PC-9 (cell line): ENCODE measurements at regions not wholly inside any gene's neighbourhood (a gene's known extent, or its start where the extent isn't known, plus 50 kb on each side); places are given as distances from the start of the nearest gene placed in this dataset.
A peak's percentile ranks its signal among the peaks of the same experiment; 100 is the strongest.

Experiments used
- BruUV-seq: library from RNA; stranded (reverse); fragments of 400-500 nt; replicated peaks from 2 replicates; lab custom pipeline; 2021; lab: Mats Ljungman, UMichigan
- CTCF ChIA-PET: fragments of 300-600 bp; sonication (Branson Sonifier 250); formaldehyde crosslinking; loops from one replicate; lab custom pipeline; 2022; ENCODE audit warnings: antibody characterized with exemption; lab: Charles Lee
- POLR2A ChIA-PET: fragments of 300-600 bp; sonication (Branson Sonifier 250); formaldehyde crosslinking; loops from one replicate; lab custom pipeline; 2022; ENCODE audit warnings: antibody characterized with exemption; ENCODE audit not compliant: unreplicated experiment; lab: Charles Lee
- DNase-seq, 2 experiments: peaks; one replicate each; pipeline versions ENCODE4 v3.0.0 to v3.0.0-alpha.2; 2015 to 2022; ENCODE audit warnings: mixed read lengths in 1 of 2
- H2AFZ ChIP-seq: fragments of 200-600 bp; sonication (generic); 2 replicates; pipeline ENCODE4 v1.8.1; 2017; ENCODE audit warnings: antibody characterized with exemption
- H3F3A ChIP-seq: fragments of 200-600 bp; sonication (generic); 2 replicates; pipeline ENCODE4 v1.8.1; 2017; ENCODE audit warnings: antibody characterized with exemption, mild to moderate bottlenecking, low read depth; ENCODE audit not compliant: insufficient read depth
- H3K27ac ChIP-seq: fragments of 200-600 bp; sonication (generic); 2 replicates; pipeline ENCODE4 v1.6.1; 2016; ENCODE audit warnings: mixed run types
- H3K27me3 ChIP-seq: fragments of 200-600 bp; sonication (generic); 2 replicates; pipeline ENCODE4 v1.6.1; 2016; ENCODE audit warnings: low read depth, mixed run types; ENCODE audit not compliant: insufficient read depth
- H3K36me3 ChIP-seq: fragments of 200-600 bp; sonication (generic); 2 replicates; pipeline ENCODE4 v1.6.1; 2016; ENCODE audit warnings: low read depth, mixed run types
- H3K4me1 ChIP-seq: fragments of 200-600 bp; sonication (generic); replicated peaks from 2 replicates; pipeline ENCODE4 v1.6.1; 2016; ENCODE audit warnings: mixed run types; ENCODE audit not compliant: insufficient read depth
- H3K4me2 ChIP-seq: fragments of 200-600 bp; sonication (generic); 2 replicates; pipeline ENCODE4 v1.6.1; 2017; ENCODE audit warnings: mixed run types
- H3K4me3 ChIP-seq: fragments of 200-600 bp; sonication (generic); 2 replicates; pipeline ENCODE4 v1.6.1; 2016; ENCODE audit warnings: mixed run types
- H3K79me2 ChIP-seq: fragments of 200-600 bp; sonication (generic); 2 replicates; pipeline ENCODE4 v1.6.1; 2017; ENCODE audit warnings: low read depth, mixed run types
- H3K9me2 ChIP-seq: fragments of 200-600 bp; sonication (generic); 2 replicates; pipeline ENCODE4 v1.8.1; 2017; ENCODE audit warnings: mild to moderate bottlenecking; ENCODE audit not compliant: insufficient read depth
- H3K9me3 ChIP-seq: fragments of 200-600 bp; sonication (generic); 2 replicates; pipeline ENCODE4 v1.8.1; 2016; ENCODE audit warnings: low read depth; ENCODE audit not compliant: insufficient read depth
- H4K20me1 ChIP-seq: fragments of 200-600 bp; sonication (generic); 2 replicates; pipeline ENCODE4 v1.8.1; 2017; ENCODE audit not compliant: insufficient read depth
- CTCF ChIP-seq: fragments of 200-600 bp; sonication (generic); conservative IDR thresholded peaks from 2 replicates; pipeline ENCODE4 v1.6.1; 2017; ENCODE audit warnings: mixed run types, antibody characterized with exemption, mild to moderate bottlenecking, moderate library complexity
- EZH2 ChIP-seq: fragments of 200-600 bp; sonication (generic); IDR thresholded peaks from 2 replicates; pipeline ENCODE4 v1.8.0; 2017; ENCODE audit warnings: antibody characterized with exemption, low read depth
- intact Hi-C: fragments of 100-400 bp; cut with micrococcal nuclease; formaldehyde crosslinking; loops from one replicate; pipeline ENCODE4 v1.10.0; 2022; ENCODE audit not compliant: unreplicated experiment

GRCh38 chr5:169442403-169442874, 141.1 kb upstream of the SPDL1 start:
- Histone ChIP-seq H3K36me3 (no peaks in the 10 kb centered on the region), H3K79me2 (no peaks in the 10 kb centered on the region), H3K27ac (no peak overlapping the region), H3K27me3 (no peaks in the 10 kb centered on the region), H3K9me3 (no peaks in the 10 kb centered on the region), H3K4me2 (no peak overlapping the region), H2AFZ (no peak overlapping the region; the same call in 1 of the 2 replicates), H3K4me3 (no peak overlapping the region), H4K20me1 (no peaks in the 10 kb centered on the region), H3F3A (peaks cover 4% of the 10 kb centered on the region; the same call in 1 of the 2 replicates), H3K4me1 (peaks cover 20% of the 10 kb centered on the region), H3K9me2 (0 out of 2 replicates have a peak, but pooled peaks cover 4% of the 10 kb centered on the region)
- ChIA-PET CTCF (no interaction called here), POLR2A (no interaction called here)
- DNase-seq, result no peak
- no TSS peak for BruUV-seq
- TF ChIP-seq EZH2, result no peak
- no peak for TF ChIP-seq CTCF
- intact Hi-C loops, result no loop called here

GRCh38 chr5:169440107-169440705, 139.3 kb upstream of the SLIT3 start:
- BruUV-seq, result no TSS peak
- peak in 1 of 2 experiments; percentile 43 for DNase-seq
- Histone ChIP-seq H3K4me1 (peaks cover 20% of the 10 kb centered on the region), H3F3A (peaks cover 4% of the 10 kb centered on the region; the same call in 1 of the 2 replicates), H3K4me2 (0 out of 2 replicates have a peak overlapping the region, but pooled peaks have one; percentile 19), H3K4me3 (no peak overlapping the region), H3K27me3 (no peaks in the 10 kb centered on the region), H2AFZ (no peak overlapping the region), H3K79me2 (no peaks in the 10 kb centered on the region), H3K27ac (no peak overlapping the region), H3K36me3 (no peaks in the 10 kb centered on the region), H4K20me1 (no peaks in the 10 kb centered on the region), H3K9me2 (no peaks in the 10 kb centered on the region), H3K9me3 (no peaks in the 10 kb centered on the region)
- intact Hi-C loops, result no loop called here
- ChIA-PET CTCF (no interaction called here), POLR2A (no interaction called here)
- no peak for TF ChIP-seq EZH2
- no peak for TF ChIP-seq CTCF

- Histone ChIP-seq H3K27me3 (no peaks in the 10 kb centered on the region), H3F3A (peaks cover 4% of the 10 kb centered on the region; the same call in 1 of the 2 replicates), H3K9me2 (no peaks in the 10 kb centered on the region), H3K4me2 (no peak overlapping the region), H3K79me2 (no peaks in the 10 kb centered on the region), H3K4me1 (peaks cover 20% of the 10 kb centered on the region), H3K9me3 (no peaks in the 10 kb centered on the region), H3K27ac (no peak overlapping the region), H2AFZ (no peak overlapping the region), H3K4me3 (no peak overlapping the region), H4K20me1 (no peaks in the 10 kb centered on the region), H3K36me3 (no peaks in the 10 kb centered on the region)
- DNase-seq, result no peak
- BruUV-seq, result no TSS peak
- TF ChIP-seq EZH2, result no peak
- no peak for TF ChIP-seq CTCF
- intact Hi-C loops, result no loop called here
- ChIA-PET POLR2A (no interaction called here), CTCF (no interaction called here)
Observed at GRCh38 chr5:169439362-169439761, 138.4 kb upstream of the SLIT3 start.
